Thyroid gland (tissue), 4 donors: ENCODE measurements at regions not wholly inside any gene's neighbourhood (a gene's known extent, or its start where the extent isn't known, plus 50 kb on each side); places are given as distances from the start of the nearest gene placed in this dataset.

Experiments used
- DNase-seq, 2 donors: peaks; one replicate each; pipeline ENCODE4 v3.0.0-alpha.2; 2019
- H3K27ac ChIP-seq, 3 donors: fragments of 200-600 bp; sonication (generic); 1 replicate in 2 of 3; 2 replicates in 1 of 3; pipeline ENCODE4 v1.5.1; 2016 to 2019; ENCODE audit warnings: mild to moderate bottlenecking in 1 of 3, moderate library complexity in 1 of 3
- H3K27me3 ChIP-seq: fragments of 200-600 bp; sonication (generic); one replicate; pipeline ENCODE4 v1.5.1; 2019
- H3K36me3 ChIP-seq, 2 donors: fragments of 200-600 bp; sonication (generic); one replicate each; pipeline ENCODE4 v1.5.1; 2016 to 2019
- H3K4me1 ChIP-seq, 2 donors: fragments of 200-600 bp; sonication (generic); one replicate each; pipeline ENCODE4 v1.5.1; 2017 to 2019
- H3K4me3 ChIP-seq, 3 donors: fragments of 200-600 bp; sonication (generic); replicated peaks in 1 of 3; 1 replicate in 2 of 3; 2 replicates in 1 of 3; pipeline ENCODE4 v1.5.1; 2016; ENCODE audit warnings: mild to moderate bottlenecking in 1 of 3
- H3K9me3 ChIP-seq: fragments of 200-600 bp; sonication (generic); one replicate; pipeline ENCODE4 v1.5.1; 2017
- POLR2A ChIP-seq, 2 donors: fragments of 450-650 bp; IDR thresholded peaks; one replicate each; pipeline ENCODE4 v1.6.1; 2017; ENCODE audit warnings: antibody characterized with exemption in 2 of 2, mild to moderate bottlenecking in 2 of 2, moderate library complexity in 1 of 2
- WGBS, 2 donors: methylation state at CpG; one replicate each; pipeline ENCODE4 v1.1.5; 2017; 5-methylcytosine and 5-hydroxymethylcytosine counted together
- intact Hi-C: fragments of 100-400 bp; cut with DNase I; formaldehyde crosslinking; loops from one replicate; pipeline ENCODE4 v1.15.1; 2023
- TF ChIP-seq, protein P1 (sequence below), 6 experiments: fragments of 200-600 bp in 3 of 6; fragments of 450-650 bp in 3 of 6; sonication (generic) in 3 of 6; IDR thresholded peaks; one replicate each; pipeline ENCODE4 v1.5.1; 2016 to 2019; ENCODE audit warnings: antibody characterized with exemption in 6 of 6, mild to moderate bottlenecking in 2 of 6, inconsistent platforms in 1 of 6, moderate library complexity in 1 of 6

DNA sequence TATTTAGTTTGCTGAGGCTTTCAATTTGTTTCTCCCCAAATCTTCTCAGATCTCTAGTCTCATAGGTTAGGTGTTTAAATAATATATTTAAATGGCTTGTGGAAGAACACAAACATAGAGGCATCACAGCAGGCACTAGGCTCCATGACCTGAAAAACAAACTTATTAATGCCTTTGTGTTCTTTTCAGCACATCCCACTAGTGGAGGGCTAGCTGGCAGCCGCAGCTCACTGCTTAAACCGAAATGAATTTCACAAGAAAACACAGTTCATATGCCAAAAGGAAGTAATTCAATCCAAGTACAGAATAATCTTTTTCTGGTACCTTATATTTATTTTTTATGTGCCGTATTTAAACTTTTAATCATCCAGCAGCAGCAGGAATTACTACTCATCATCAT, 382.5 kb downstream of the PLK2 start:
- TF ChIP-seq, protein P1, sequence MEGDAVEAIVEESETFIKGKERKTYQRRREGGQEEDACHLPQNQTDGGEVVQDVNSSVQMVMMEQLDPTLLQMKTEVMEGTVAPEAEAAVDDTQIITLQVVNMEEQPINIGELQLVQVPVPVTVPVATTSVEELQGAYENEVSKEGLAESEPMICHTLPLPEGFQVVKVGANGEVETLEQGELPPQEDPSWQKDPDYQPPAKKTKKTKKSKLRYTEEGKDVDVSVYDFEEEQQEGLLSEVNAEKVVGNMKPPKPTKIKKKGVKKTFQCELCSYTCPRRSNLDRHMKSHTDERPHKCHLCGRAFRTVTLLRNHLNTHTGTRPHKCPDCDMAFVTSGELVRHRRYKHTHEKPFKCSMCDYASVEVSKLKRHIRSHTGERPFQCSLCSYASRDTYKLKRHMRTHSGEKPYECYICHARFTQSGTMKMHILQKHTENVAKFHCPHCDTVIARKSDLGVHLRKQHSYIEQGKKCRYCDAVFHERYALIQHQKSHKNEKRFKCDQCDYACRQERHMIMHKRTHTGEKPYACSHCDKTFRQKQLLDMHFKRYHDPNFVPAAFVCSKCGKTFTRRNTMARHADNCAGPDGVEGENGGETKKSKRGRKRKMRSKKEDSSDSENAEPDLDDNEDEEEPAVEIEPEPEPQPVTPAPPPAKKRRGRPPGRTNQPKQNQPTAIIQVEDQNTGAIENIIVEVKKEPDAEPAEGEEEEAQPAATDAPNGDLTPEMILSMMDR (IDR thresholded peaks at IDR 0.05), result no peak
- H3K4me3 ChIP-seq, result no peak overlapping the region
- no peak for DNase-seq
- 61 to 65% methylated on average over 3 of the region's 3 CpGs for WGBS, 2 donors
- H3K9me3 ChIP-seq, result no peaks in the 10 kb centered on the region
- H3K4me1 ChIP-seq, result no peaks in the 10 kb centered on the region
- intact Hi-C loops, result no loop called here
- no peaks in the 10 kb centered on the region for H3K36me3 ChIP-seq
- H3K27me3 ChIP-seq, result no peaks in the 10 kb centered on the region
- H3K27ac ChIP-seq, result no peak overlapping the region

DNA sequence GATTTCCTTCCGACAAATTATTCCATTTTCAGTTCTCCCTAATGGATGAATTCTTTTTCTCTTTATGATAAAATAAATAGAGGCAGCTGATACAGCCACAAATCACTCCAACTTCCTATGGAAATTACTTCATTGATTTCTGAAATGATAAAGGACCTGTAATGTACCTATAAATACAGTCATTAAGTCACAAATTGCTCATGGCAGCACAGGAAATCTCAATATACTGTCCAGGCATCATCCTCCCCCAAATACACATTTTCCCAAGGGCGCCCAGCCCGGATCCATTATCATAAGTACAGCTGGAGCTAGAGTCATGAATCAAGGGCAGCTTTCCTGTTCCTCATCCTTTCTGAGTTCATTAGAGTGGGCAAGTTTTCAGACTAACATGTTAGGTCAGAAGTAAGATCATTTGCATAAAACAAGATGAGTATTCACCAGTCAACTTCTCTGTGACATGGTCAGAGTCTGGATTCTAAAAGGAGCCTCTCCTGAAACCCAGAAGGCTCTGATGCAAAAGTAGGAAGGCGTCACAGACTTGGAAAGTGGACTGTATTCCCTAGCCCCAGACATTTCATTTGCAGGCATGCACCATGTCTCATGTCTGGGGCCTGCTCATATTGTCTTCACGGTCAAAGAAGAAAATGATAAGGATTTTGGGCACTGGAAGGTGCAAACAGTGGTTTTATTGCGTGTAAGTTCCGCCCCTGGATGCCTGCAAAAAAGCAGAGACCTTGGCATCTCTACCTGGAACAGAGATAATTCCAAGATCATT, 383.2 kb downstream of the PLK2 start:
- Histone ChIP-seq H3K36me3 (no peaks in the 10 kb centered on the region), H3K4me3 (no peak overlapping the region), H3K27ac (no peak overlapping the region), H3K4me1 (no peaks in the 10 kb centered on the region), H3K9me3 (no peaks in the 10 kb centered on the region), H3K27me3 (no peaks in the 10 kb centered on the region)
- no peak for TF ChIP-seq POLR2A (IDR thresholded peaks at IDR 0.05)
- TF ChIP-seq, protein P1 (IDR thresholded peaks at IDR 0.05), result no peak
- no peak for DNase-seq
- intact Hi-C loops, result no loop called here
- WGBS, 2 donors, result 89 to 92% methylated on average over 7 of the region's 7 CpGs

DNA sequence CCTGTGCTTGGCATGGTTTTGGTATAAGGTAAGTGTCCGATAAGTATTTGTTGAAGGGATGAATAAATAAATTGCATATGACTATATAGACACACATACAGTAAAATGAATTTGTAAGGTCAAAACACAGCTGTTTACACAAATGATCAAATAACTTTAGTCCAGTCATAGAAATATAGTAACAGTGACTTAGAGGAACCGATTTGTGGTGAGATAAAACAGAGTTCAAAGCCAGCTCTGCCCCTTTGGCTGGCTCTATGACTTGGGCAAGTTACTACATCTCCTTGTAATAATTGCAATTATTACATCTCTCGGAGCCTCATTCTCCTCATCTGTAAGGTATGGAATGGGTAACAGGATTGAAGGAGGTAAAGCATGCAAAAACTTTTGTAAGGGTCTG, 384.0 kb downstream of the PLK2 start:
- no peaks in the 10 kb centered on the region for H3K27me3 ChIP-seq
- intact Hi-C loops, result no loop called here
- no peaks in the 10 kb centered on the region for H3K36me3 ChIP-seq
- DNase-seq, result no peak
- no peak for TF ChIP-seq POLR2A (IDR thresholded peaks at IDR 0.05)
- TF ChIP-seq, protein P1 (IDR thresholded peaks at IDR 0.05), result no peak
- no peak overlapping the region for H3K27ac ChIP-seq
- no peaks in the 10 kb centered on the region for H3K9me3 ChIP-seq
- WGBS, 2 donors, result 90 to 92% methylated on average over 3 of the region's 3 CpGs
- no peaks in the 10 kb centered on the region for H3K4me1 ChIP-seq
- H3K4me3 ChIP-seq, result no peak overlapping the region

DNA sequence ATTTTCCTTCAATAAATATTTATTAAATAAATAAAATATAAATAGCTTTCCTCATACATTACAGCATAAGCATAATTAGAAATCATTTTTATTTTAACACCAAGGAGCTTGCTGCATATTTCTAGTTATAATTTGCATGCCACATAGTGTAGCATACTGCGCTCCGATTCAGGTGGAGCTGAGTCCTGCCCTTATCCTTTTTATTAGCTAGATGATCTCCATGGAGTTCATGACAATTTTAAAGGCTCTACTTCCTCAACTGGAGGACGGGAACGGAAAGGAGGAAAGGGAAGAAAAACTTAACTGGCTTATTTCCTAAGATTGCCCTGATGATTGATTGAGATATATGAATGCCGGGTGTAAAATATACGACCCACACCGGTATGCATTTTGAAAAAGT, 385.2 kb downstream of the PLK2 start:
- Histone ChIP-seq H3K4me3 (no peak overlapping the region), H3K4me1 (no peaks in the 10 kb centered on the region), H3K36me3 (no peaks in the 10 kb centered on the region), H3K27me3 (no peaks in the 10 kb centered on the region), H3K9me3 (no peaks in the 10 kb centered on the region), H3K27ac (no peak overlapping the region)
- TF ChIP-seq, protein P1 (IDR thresholded peaks at IDR 0.05), result no peak
- TF ChIP-seq POLR2A (IDR thresholded peaks at IDR 0.05), result no peak
- WGBS, 2 donors, result 73 to 86% methylated on average over 7 of the region's 7 CpGs
- intact Hi-C loops, result no loop called here
- DNase-seq, result no peak

DNA sequence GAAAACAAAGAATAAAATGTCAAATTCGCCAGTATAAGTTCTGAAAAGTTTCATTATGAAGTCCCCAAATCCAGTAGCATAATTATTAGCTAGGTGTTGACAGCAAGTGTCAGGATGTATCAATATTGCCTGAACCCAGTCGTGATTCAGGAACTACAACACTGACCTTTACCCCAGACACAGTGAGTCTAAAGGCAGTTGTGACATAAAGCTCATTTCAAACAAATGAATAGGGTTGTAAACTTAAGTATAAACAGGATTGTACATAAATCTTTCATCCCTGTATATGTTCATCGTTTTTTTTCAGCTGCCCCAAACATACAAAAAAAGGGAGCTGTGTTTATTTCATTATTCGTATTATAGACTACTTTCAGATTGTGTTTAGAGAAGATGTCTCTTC, 385.7 kb downstream of the PLK2 start:
- Histone ChIP-seq H3K27me3 (no peaks in the 10 kb centered on the region), H3K4me1 (no peaks in the 10 kb centered on the region), H3K36me3 (no peaks in the 10 kb centered on the region), H3K27ac (no peak overlapping the region), H3K9me3 (no peaks in the 10 kb centered on the region), H3K4me3 (no peak overlapping the region)
- DNase-seq, result no peak
- 73 to 81% methylated on average over 4 of the region's 4 CpGs for WGBS, 2 donors
- intact Hi-C loops, result no loop called here
- TF ChIP-seq, protein P1 (IDR thresholded peaks at IDR 0.05), result no peak
- no peak for TF ChIP-seq POLR2A (IDR thresholded peaks at IDR 0.05)
